HG02588 (cell line): ENCODE measurements at regions not wholly inside any gene's neighbourhood (a gene's known extent, or its start where the extent isn't known, plus 50 kb on each side); places are given as distances from the start of the nearest gene placed in this dataset.

Experiments
- ATAC-seq: cut with Tn5 transposase; IDR thresholded peaks from one replicate; pipeline ENCODE4 v1.9.1; 2021; ENCODE audit warnings: mild to moderate bottlenecking, moderate library complexity; ENCODE audit not compliant: unreplicated experiment

- ATAC-seq = no peak
Observed at GRCh38 chr13:38602266-38602665, 84.6 kb upstream of the FREM2 start.

GRCh38 chr13:38606699-38607535, 80.0 kb upstream of the FREM2 start:
- no peak for ATAC-seq

- ATAC-seq = no peak
Observed at GRCh38 chr13:38617936-38618335, 68.9 kb upstream of the FREM2 start.

- ATAC-seq = no peak
Observed at GRCh38 chr13:38618336-38618735, 68.5 kb upstream of the FREM2 start.

- ATAC-seq = no peak
Observed at GRCh38 chr13:38618881-38619280, 68.0 kb upstream of the FREM2 start.

DNA sequence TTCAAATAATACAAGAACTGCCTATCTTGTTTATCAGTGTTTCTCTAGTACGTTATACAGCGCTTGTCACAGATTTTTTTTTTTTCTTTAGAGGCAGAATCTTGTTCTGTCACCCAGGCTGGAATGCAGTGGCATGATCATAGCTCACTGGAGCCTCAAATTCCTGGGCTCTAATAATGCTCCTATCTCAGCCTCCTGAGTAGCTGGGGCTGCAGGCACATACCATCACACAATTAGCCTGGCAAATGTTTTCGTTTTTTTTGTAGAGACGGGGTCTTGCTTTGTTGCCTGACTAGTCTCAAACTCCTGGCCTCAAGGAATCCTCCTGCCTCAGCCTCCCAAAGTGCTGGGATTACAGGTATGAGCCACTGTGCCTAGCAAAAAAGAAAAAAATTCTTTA, 66.0 kb upstream of the FREM2 start:
- ATAC-seq = no peak

- no peak for ATAC-seq
Observed at GRCh38 chr13:38624822-38625221, 62.1 kb upstream of the FREM2 start.

GRCh38 chr13:38628554-38628953, 58.3 kb upstream of the FREM2 start:
- no peak for ATAC-seq

DNA sequence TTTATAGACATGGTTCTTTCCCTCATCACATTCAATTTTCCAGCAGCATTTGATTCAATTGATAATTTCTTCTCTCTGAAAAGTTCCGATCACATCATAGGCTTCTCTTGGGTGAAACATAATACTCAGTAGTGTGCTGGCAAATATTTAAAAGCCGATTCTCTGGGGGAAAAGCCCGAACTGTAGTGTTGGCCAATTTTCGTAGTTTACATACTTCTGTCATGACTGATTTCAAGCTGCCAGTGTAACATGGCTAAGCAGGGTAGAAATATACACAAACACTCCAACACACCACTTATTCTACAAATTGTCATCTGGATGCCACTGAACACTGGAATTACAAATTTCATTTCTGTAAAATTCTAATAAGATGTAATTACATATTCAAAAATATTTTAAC, 56.1 kb upstream of the FREM2 start:
- ATAC-seq = no peak

- ATAC-seq = no peak
Observed at GRCh38 chr13:38635030-38635429, 51.8 kb upstream of the FREM2 start.

DNA sequence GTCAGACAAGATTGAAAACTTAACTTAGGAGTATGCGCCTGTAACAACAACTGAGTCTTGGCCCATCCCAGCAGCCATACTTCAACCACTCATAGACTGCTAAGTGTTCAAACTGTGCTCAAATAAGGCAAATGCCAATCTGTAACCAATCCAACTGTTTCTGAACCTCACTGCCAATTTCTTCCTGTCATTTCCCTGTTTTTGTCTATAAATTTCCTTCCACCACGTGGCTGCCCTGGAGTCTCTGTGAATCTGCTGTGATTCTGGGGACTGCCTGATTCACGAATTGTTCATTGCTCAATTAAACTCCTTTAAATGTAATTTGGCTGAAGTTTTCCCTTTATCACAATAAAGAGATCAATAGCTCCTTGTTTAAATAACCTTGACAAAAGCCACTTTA, 50.8 kb upstream of the FREM2 start:
- ATAC-seq = no peak

GRCh38 chr13:38636761-38637160, 50.1 kb upstream of the FREM2 start:
- no peak for ATAC-seq
